Posterior cingulate gyrus (tissue), 11 donors: ENCODE measurements at regions not wholly inside any gene's neighbourhood (a gene's known extent, or its start where the extent isn't known, plus 50 kb on each side); places are given as distances from the start of the nearest gene placed in this dataset.

Source experiments
- DNase-seq, 10 donors: peaks; one replicate each; pipeline versions ENCODE4 v3.0.0 to v3.0.0-alpha.2; 2020 to 2021; ENCODE audit warnings: mixed read lengths in 3 of 10
- intact Hi-C: fragments of 100-400 bp; cut with DNase I; formaldehyde crosslinking; loops from one replicate; pipeline ENCODE4 v1.15.1; 2023

- intact Hi-C loops, result no loop called here
- no peak for DNase-seq
Observed at GRCh38 chr3:30945291-30945690, 50.8 kb upstream of the GADL1 start.

GRCh38 chr3:30948426-30948825, 54.0 kb upstream of the GADL1 start:
- intact Hi-C loops, result no loop called here
- no peak for DNase-seq

GRCh38 chr3:30951826-30952225, 57.4 kb upstream of the GADL1 start:
- DNase-seq, result no peak
- intact Hi-C loops, result no loop called here

- no peak for DNase-seq
- intact Hi-C loops, result no loop called here
Observed at GRCh38 chr3:30952786-30953185, 58.3 kb upstream of the GADL1 start.

GRCh38 chr3:30954426-30954825, 60.0 kb upstream of the GADL1 start:
- no peak for DNase-seq
- intact Hi-C loops, result no loop called here

- intact Hi-C loops, result no loop called here
- no peak for DNase-seq
Observed at GRCh38 chr3:30962084-30962483, 67.6 kb upstream of the GADL1 start.

GRCh38 chr3:30962493-30962892, 68.0 kb upstream of the GADL1 start:
- intact Hi-C loops, result no loop called here
- no peak for DNase-seq

- DNase-seq, result no peak
- intact Hi-C loops, result no loop called here
Observed at GRCh38 chr3:30963223-30963722, 68.8 kb upstream of the GADL1 start.

GRCh38 chr3:30964612-30965011, 70.2 kb upstream of the GADL1 start:
- DNase-seq, result no peak
- intact Hi-C loops, result no loop called here

- DNase-seq, result no peak
- intact Hi-C loops, result no loop called here
Observed at GRCh38 chr3:30966896-30967295, 72.4 kb upstream of the GADL1 start.

- intact Hi-C loops, result no loop called here
- peak in 1 of 10 donors; percentile 2 for DNase-seq
Observed at GRCh38 chr3:30970183-30970582, 75.7 kb upstream of the GADL1 start.

GRCh38 chr3:30972449-30972848, 78.0 kb upstream of the GADL1 start:
- DNase-seq, result no peak
- intact Hi-C loops, result no loop called here

GRCh38 chr3:30974071-30974470, 79.6 kb upstream of the GADL1 start:
- intact Hi-C loops, result no loop called here
- DNase-seq, result no peak

GRCh38 chr3:30977592-30977991, 83.1 kb upstream of the GADL1 start:
- intact Hi-C loops, result no loop called here
- DNase-seq, result no peak

GRCh38 chr3:30980993-30981392, 86.5 kb upstream of the GADL1 start:
- DNase-seq, result no peak
- intact Hi-C loops, result no loop called here

GRCh38 chr3:30982416-30983075, 88.1 kb upstream of the GADL1 start:
- intact Hi-C loops, result no loop called here
- DNase-seq, result no peak

GRCh38 chr3:30984855-30985749, 90.6 kb upstream of the GADL1 start:
- DNase-seq, result no peak
- intact Hi-C loops, result no loop called here

GRCh38 chr3:30986551-30986950, 92.1 kb upstream of the GADL1 start:
- intact Hi-C loops, result no loop called here
- no peak for DNase-seq

- intact Hi-C loops, result no loop called here
- DNase-seq, result no peak
Observed at GRCh38 chr3:30988769-30989168, 94.3 kb upstream of the GADL1 start.

GRCh38 chr3:30989276-30990030, 95.0 kb upstream of the GADL1 start:
- intact Hi-C loops, result no loop called here
- DNase-seq, result no peak

- DNase-seq, result no peak
- intact Hi-C loops, result no loop called here
Observed at GRCh38 chr3:30996467-30996866, 102.0 kb upstream of the GADL1 start.
